ENCODE measurements at regions not wholly inside any gene's neighbourhood (a gene's known extent, or its start where the extent isn't known, plus 50 kb on each side); places are given as distances from the start of the nearest gene placed in this dataset.

GRCh38 chr2:235143789-235144188 is 192.0 kb downstream of the SH3BP4 start:
- no peak overlapping the region for H2BK5ac ChIP-seq (ENCODE audit: low read depth, low read length)
- H3K79me1 ChIP-seq (ENCODE audit: low read depth, low read length) = no peaks in the 10 kb centered on the region
- POLR2A ChIA-PET (ENCODE audit: partially characterized antibody) = no interaction called here
- no peak overlapping the region for H3K18ac ChIP-seq (ENCODE audit: extremely low read depth, low read length)
- no peak overlapping the region for H3K14ac ChIP-seq (ENCODE audit: insufficient read length)
- H3K23ac ChIP-seq (ENCODE audit: insufficient read length) = no peak overlapping the region
- H4K20me1 ChIP-seq (replicated peaks in 1 of 2; ENCODE audit: control insufficient read depth in 1 of 2, insufficient read depth in 2 of 2, low read length in 2 of 2) = no peaks in the 10 kb centered on the region
- H3K4me1 ChIP-seq (replicated peaks in 1 of 4; ENCODE audit: control insufficient read depth in 3 of 4, insufficient read depth in 4 of 4, low read length in 3 of 4) = no peaks in the 10 kb centered on the region; a peak in 1 of 7 replicates
- 91% methylated on average over 2 of the region's 2 CpGs; no CpG with 5 or more reads in 1 of the 2 experiments for WGBS, 2 experiments (ENCODE audit: extremely low coverage in 1 of 2, insufficient coverage in 1 of 2, insufficient read length in 1 of 2, insufficient replicate concordance in 2 of 2, low coverage in 1 of 2, low lambda C conversion rate in 2 of 2, missing lambda C conversion rate in 1 of 2)
- H3K27me3 ChIP-seq (replicated peaks in 1 of 4; ENCODE audit: control insufficient read depth in 3 of 4, extremely low read depth in 1 of 4, insufficient read depth in 3 of 4, low read length in 3 of 4) = peaks cover 0 to 3% (median 0%) of the 10 kb centered on the region in 4 experiments; a peak in 2 of 7 replicates
- H3K9me3 ChIP-seq (ENCODE audit: insufficient read depth in 2 of 2, low read depth in 1 of 2, low read length in 1 of 2) = no peaks in the 10 kb centered on the region
- no peak overlapping the region for H2BK20ac ChIP-seq (ENCODE audit: low read length)
- no peak overlapping the region for H3K27ac ChIP-seq (ENCODE audit: low read depth, low read length)
- no peak for TF ChIP-seq FOSL1 (IDR thresholded peaks at IDR 0.05; ENCODE audit: insufficient read depth, low read depth, low read length)
- TF ChIP-seq TAF1 (IDR thresholded peaks at IDR 0.05; ENCODE audit: low read depth, low read length) = no peak
- no peak for TF ChIP-seq SUZ12 (IDR thresholded peaks at IDR 0.05; ENCODE audit: low read length)
- no peak for TF ChIP-seq KDM4A (IDR thresholded peaks at IDR 0.05; ENCODE audit: low read depth, low read length, severe bottlenecking)
- no peak for TF ChIP-seq ASH2L (IDR thresholded peaks at IDR 0.05; ENCODE audit: low read length)
- no peak overlapping the region for H4K5ac ChIP-seq (ENCODE audit: insufficient read length, low read depth, low read length)
- H3K36me3 ChIP-seq (ENCODE audit: control insufficient read depth in 2 of 4, insufficient read depth in 4 of 4, low read length in 3 of 4) = no peaks in the 10 kb centered on the region
- H2BK15ac ChIP-seq (ENCODE audit: low read length) = no peak overlapping the region
- peak in 1 of 2 experiments; percentile 29 for DNase-seq (ENCODE audit: low read depth in 1 of 2, low spot score in 2 of 2)
- no peak overlapping the region for H2AK5ac ChIP-seq (ENCODE audit: low read depth, low read length)
- H2BK12ac ChIP-seq (ENCODE audit: low read depth, low read length) = no peak overlapping the region
- no peak overlapping the region for H3K56ac ChIP-seq (replicated peaks; ENCODE audit: insufficient read length, low read depth, low read length)
- CTCF ChIA-PET (ENCODE audit: partially characterized antibody) = interaction anchor here (0.6 to 2.4 kb wide), 5 partner anchors 11 to 450 kb away, joined by 3 to 5 read pairs (median 3); no protein-coding TSS in a partner anchor
- no peaks in the 10 kb centered on the region for H3K23me2 ChIP-seq (ENCODE audit: low read depth, low read length)
- no peaks in the 10 kb centered on the region for H3K79me2 ChIP-seq (ENCODE audit: control insufficient read depth in 1 of 2, insufficient read depth in 2 of 2, low read length in 2 of 2)
- H4K91ac ChIP-seq (replicated peaks; ENCODE audit: insufficient read length, low read length) = no peak overlapping the region
- H3K4me2 ChIP-seq (ENCODE audit: insufficient read depth in 1 of 2, low read depth in 2 of 2, low read length in 2 of 2) = no peak overlapping the region
- no peak for FAIRE-seq
- no peak overlapping the region for H2BK120ac ChIP-seq (replicated peaks; ENCODE audit: low read depth, low read length)
- H3K4me3 ChIP-seq (ENCODE audit: extremely low read depth in 1 of 4, insufficient read depth in 2 of 4, low read depth in 3 of 4, low read length in 4 of 4) = no peak overlapping the region
- H3K4ac ChIP-seq (replicated peaks; ENCODE audit: insufficient read length, low read depth, low read length) = no peak overlapping the region
- H3K9ac ChIP-seq (replicated peaks in 1 of 4; ENCODE audit: extremely low read depth in 1 of 4, low read depth in 3 of 4, low read length in 3 of 4) = no peak overlapping the region
- H2AFZ ChIP-seq (ENCODE audit: low read length) = no peak overlapping the region
- no peak overlapping the region for H4K8ac ChIP-seq (ENCODE audit: extremely low read depth, insufficient read depth, low read length)
